Ishikawa (cell line): ENCODE measurements at regions not wholly inside any gene's neighbourhood (a gene's known extent, or its start where the extent isn't known, plus 50 kb on each side); places are given as distances from the start of the nearest gene placed in this dataset.

Experiments
- CEBPB ChIP-seq: IDR thresholded peaks from 2 replicates; pipeline ENCODE4 v1.6.1; 2012
- CREB1 ChIP-seq: IDR thresholded peaks from 2 replicates; pipeline ENCODE4 v1.6.1; 2012; ENCODE audit warnings: low read depth
- EGR1 ChIP-seq: IDR thresholded peaks from 2 replicates; pipeline ENCODE4 v1.6.1; 2012
- EP300 ChIP-seq: IDR thresholded peaks from 2 replicates; pipeline ENCODE4 v1.6.1; 2012; ENCODE audit warnings: borderline replicate concordance
- FOXM1 ChIP-seq: IDR thresholded peaks from 2 replicates; pipeline ENCODE4 v1.6.1; 2012; ENCODE audit warnings: low read depth, borderline replicate concordance
- NFIC ChIP-seq: IDR thresholded peaks from 2 replicates; pipeline ENCODE4 v1.6.1; 2012
- RAD21 ChIP-seq: IDR thresholded peaks from 2 replicates; pipeline ENCODE4 v1.6.1; 2012; ENCODE audit warnings: low read depth
- TAF1 ChIP-seq: IDR thresholded peaks from 2 replicates; pipeline ENCODE4 v1.6.1; 2012; ENCODE audit warnings: low read depth, mild to moderate bottlenecking
- TCF12 ChIP-seq: IDR thresholded peaks from 2 replicates; pipeline ENCODE4 v1.6.1; 2012; ENCODE audit warnings: low read depth
- TEAD4 ChIP-seq: IDR thresholded peaks from 2 replicates; pipeline ENCODE4 v1.6.1; 2012
- USF1 ChIP-seq: IDR thresholded peaks from 2 replicates; pipeline ENCODE4 v1.6.1; 2012
- YY1 ChIP-seq: IDR thresholded peaks from 2 replicates; pipeline ENCODE4 v1.6.1; 2012; ENCODE audit warnings: low read depth
- ZBTB7A ChIP-seq: IDR thresholded peaks from 2 replicates; pipeline ENCODE4 v1.6.1; 2012; ENCODE audit warnings: low read depth
- TF ChIP-seq, protein P1 (sequence below): IDR thresholded peaks from 2 replicates; pipeline ENCODE4 v1.6.1; 2012; ENCODE audit warnings: low read depth, mild to moderate bottlenecking
- TF ChIP-seq, protein P2 (sequence below): IDR thresholded peaks from 2 replicates; pipeline ENCODE4 v1.6.1; 2012

DNA sequence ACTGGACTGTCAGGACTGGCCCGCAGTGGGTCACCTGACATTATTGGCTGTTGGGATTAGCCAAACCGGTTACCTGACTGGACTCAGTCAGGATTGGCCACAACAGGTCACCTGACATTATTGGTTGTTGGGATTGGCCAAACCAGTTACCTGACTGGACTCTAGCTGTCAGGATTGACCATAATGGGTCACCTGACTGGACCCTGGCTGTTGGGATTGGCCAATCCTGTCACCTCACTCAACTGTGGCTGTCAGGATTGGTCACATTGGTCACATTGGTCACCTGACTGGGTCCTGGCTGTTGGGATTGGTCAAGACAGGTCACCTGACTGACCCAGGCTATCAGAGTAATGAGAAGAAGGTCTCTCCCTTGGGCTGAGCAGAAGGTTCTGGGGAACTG is 207.7 kb upstream of the SDK2 start:
- TF ChIP-seq CEBPB (no peak), USF1 (no peak; the same call in 1 of the 2 replicates), TCF12 (no peak), TEAD4 (no peak), ZBTB7A (no peak), CREB1 (no peak), EP300 (no peak), YY1 (no peak), TAF1 (no peak), FOXM1 (no peak), NFIC (no peak), RAD21 (no peak), EGR1 (no peak)
- TF ChIP-seq, protein P1, sequence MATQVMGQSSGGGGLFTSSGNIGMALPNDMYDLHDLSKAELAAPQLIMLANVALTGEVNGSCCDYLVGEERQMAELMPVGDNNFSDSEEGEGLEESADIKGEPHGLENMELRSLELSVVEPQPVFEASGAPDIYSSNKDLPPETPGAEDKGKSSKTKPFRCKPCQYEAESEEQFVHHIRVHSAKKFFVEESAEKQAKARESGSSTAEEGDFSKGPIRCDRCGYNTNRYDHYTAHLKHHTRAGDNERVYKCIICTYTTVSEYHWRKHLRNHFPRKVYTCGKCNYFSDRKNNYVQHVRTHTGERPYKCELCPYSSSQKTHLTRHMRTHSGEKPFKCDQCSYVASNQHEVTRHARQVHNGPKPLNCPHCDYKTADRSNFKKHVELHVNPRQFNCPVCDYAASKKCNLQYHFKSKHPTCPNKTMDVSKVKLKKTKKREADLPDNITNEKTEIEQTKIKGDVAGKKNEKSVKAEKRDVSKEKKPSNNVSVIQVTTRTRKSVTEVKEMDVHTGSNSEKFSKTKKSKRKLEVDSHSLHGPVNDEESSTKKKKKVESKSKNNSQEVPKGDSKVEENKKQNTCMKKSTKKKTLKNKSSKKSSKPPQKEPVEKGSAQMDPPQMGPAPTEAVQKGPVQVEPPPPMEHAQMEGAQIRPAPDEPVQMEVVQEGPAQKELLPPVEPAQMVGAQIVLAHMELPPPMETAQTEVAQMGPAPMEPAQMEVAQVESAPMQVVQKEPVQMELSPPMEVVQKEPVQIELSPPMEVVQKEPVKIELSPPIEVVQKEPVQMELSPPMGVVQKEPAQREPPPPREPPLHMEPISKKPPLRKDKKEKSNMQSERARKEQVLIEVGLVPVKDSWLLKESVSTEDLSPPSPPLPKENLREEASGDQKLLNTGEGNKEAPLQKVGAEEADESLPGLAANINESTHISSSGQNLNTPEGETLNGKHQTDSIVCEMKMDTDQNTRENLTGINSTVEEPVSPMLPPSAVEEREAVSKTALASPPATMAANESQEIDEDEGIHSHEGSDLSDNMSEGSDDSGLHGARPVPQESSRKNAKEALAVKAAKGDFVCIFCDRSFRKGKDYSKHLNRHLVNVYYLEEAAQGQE, result no peak
- TF ChIP-seq, protein P2, sequence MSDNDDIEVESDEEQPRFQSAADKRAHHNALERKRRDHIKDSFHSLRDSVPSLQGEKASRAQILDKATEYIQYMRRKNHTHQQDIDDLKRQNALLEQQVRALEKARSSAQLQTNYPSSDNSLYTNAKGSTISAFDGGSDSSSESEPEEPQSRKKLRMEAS, result no peak

- TF ChIP-seq CREB1, result no peak
- no peak for TF ChIP-seq YY1
- TF ChIP-seq EP300, result no peak
- TF ChIP-seq RAD21, result no peak
- TF ChIP-seq EGR1, result no peak
- TF ChIP-seq TAF1, result no peak
- no peak for TF ChIP-seq TCF12
- TF ChIP-seq TEAD4, result no peak
- TF ChIP-seq ZBTB7A, result no peak
- TF ChIP-seq FOXM1, result no peak
- TF ChIP-seq, protein P2, result no peak
- TF ChIP-seq, protein P1, result no peak
- TF ChIP-seq CEBPB, result no peak
- no peak for TF ChIP-seq USF1
- TF ChIP-seq NFIC, result no peak
These were observed 211.6 kb upstream of the SDK2 start for GRCh38 chr17:73855720-73856333.

DNA sequence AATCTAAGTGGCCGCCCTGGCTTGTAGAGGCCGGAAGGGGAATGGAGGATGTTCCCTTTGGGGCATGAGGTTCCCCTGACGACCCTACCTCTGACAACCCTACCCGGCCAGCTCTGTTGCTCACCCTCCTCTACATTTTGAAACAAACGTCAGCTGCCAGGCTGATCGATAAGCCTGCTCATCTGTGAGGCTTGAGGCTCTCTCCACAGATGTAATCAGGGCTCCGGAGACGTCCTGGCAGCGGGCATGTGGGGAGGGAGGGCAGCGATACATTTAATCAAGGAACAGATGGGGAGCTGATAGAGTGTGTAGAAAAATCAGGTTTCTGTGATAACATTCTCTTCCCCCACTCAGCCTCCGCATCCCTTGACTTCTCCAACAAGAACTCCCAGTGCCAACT is 212.3 kb upstream of the SDK2 start:
- no peak for TF ChIP-seq YY1
- TF ChIP-seq, protein P1, result no peak
- no peak for TF ChIP-seq TAF1
- no peak for TF ChIP-seq RAD21
- TF ChIP-seq TCF12, result no peak
- no peak for TF ChIP-seq NFIC
- TF ChIP-seq FOXM1, result no peak
- no peak for TF ChIP-seq CREB1
- TF ChIP-seq USF1, result no peak
- TF ChIP-seq TEAD4, result no peak
- no peak for TF ChIP-seq EP300

DNA sequence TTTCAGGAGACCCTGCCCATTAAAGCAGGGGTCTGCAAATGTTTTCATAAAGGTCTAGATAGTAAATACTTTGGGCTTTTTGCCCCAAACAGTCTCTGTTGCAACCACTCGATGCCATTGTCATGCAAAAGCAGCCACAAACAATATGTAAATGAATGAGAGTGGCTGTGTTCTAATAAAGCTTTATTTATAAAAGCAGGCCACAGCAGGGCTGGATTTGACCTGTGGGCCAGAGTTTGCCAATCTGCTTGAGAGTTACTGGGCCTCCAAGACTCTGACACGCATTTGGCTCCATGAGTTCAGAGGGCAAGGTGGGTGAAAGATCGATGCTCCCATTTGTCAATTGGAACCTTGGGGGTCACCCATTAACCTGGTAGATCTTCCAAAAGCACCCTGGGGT is 217.3 kb upstream of the SDK2 start:
- TF ChIP-seq TAF1, result no peak
- no peak for TF ChIP-seq CEBPB
- TF ChIP-seq YY1, result no peak
- no peak for TF ChIP-seq ZBTB7A
- no peak for TF ChIP-seq USF1
- TF ChIP-seq EGR1, result no peak
- TF ChIP-seq NFIC, result no peak
- TF ChIP-seq TCF12, result no peak
- no peak for TF ChIP-seq RAD21
- TF ChIP-seq, protein P2, result no peak
- TF ChIP-seq TEAD4, result no peak
- TF ChIP-seq FOXM1, result no peak
- no peak for TF ChIP-seq CREB1
- no peak for TF ChIP-seq EP300
- TF ChIP-seq, protein P1, result no peak
